GM19452 (cell line): ENCODE measurements at regions not wholly inside any gene's neighbourhood (a gene's known extent, or its start where the extent isn't known, plus 50 kb on each side); places are given as distances from the start of the nearest gene placed in this dataset.
"Not testable (repeated sequence)": the region's sequence is repeated elsewhere in the genome, so short reads cannot be mapped to it uniquely, and the experiment has no call there.

ENCODE experiments used
- ATAC-seq: cut with Tn5 transposase; IDR thresholded peaks from one replicate; pipeline ENCODE4 v1.9.1; 2021; ENCODE audit not compliant: unreplicated experiment

DNA sequence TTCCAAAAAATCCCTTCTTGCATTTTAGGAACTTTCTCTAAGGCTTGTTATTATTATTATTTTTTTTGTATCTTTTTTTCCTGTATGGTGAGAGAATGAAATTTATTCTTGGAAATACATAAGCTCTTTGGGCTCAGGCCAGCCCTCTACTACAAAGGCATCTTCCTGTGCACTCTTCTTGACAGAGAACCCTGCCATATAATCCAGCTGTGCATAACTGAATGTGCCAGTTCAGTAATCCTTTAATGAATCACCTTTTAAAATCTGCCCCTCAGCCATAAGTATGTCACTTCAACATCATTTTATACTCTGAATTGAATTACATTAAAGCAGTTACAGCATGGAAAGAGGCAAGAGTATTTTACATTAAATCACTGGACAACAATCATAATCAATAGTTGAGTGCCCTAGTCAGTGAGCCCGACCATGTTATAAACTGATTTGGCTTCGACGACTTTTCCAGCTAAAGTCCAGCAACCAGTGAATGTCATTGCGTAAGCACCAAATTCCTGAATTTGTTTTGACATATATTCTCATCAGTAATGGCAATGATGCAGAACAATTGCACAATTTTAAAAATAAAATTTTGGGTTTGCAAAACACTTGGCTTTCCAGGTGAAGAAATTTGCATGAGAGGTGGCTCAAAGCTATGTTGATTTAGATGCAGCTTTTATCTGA is 59.2 kb upstream of the KCNK2 start:
- ATAC-seq = no peak

DNA sequence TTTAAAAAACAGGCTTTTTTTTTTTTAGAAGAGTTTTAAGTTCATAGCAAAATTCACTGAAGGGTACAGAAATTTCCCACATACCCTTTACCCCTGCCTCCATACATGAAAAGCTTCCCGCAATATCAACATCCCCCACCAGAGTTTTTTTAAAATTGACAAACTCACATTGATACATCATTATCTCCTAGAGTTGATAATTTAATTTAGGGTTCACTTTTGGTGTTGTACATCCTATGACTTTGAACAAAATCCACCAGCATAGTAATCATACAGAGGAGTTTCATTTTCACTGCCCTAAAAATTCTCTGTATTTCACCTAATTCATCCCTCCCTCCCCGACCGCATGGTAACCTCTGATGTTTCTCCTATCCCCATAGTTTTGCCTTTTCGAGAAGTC is 53.6 kb upstream of the KCNK2 start:
- ATAC-seq = no peak

DNA sequence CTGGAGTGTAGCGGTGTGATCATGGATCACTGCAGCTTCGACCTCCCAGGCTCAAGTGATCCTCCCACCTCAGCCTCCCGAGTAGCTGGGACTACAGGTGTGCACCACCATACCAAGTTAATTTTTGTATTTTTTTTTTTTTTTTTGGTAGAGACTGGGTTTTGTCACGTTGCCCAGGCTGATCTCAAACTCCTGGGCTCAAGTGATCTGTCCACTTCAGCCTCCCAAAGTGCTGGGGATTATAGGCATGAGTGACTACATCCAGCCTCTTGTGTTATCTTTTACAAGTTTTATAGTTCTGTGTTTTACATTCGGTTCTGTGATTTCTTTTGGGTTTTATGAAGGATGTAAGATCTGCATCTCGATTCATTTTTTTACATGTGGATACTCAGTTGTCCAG is 52.0 kb upstream of the KCNK2 start:
- ATAC-seq = not testable (repeated sequence)

DNA sequence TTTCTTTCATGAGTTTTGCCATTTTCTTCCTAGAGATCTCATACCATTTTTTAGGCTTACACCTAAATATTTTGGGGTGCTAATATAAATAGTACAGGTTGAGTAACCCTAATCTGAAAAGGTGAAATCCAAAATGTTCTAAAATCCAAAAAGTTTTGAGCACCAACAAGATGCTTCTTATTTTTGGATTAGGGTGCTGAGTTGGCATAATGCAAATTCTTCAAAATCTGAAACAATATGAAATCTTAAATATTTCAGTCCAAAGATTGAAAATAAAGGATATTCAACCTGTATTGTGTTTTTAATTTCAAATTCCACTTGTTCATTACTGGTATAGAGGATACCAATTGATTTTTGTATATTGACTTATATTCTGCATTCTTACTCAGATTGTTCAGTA is 51.1 kb upstream of the KCNK2 start:
- no peak for ATAC-seq
